Bronchial epithelial cell (primary cell): ENCODE measurements at regions not wholly inside any gene's neighbourhood (a gene's known extent, or its start where the extent isn't known, plus 50 kb on each side); places are given as distances from the start of the nearest gene placed in this dataset.
A peak's percentile ranks its signal among the peaks of the same experiment; 100 is the strongest.
"Not testable (repeated sequence)": the region's sequence is repeated elsewhere in the genome, so short reads cannot be mapped to it uniquely, and the experiment has no call there.

Experiments
- DNase-seq: peaks from one replicate; pipeline ENCODE4 v3.0.0-alpha.2; 2010; ENCODE audit warnings: low read depth
- FAIRE-seq: peaks from 2 replicates; lab custom pipeline; 2011; peaks lifted over from hg19 to GRCh38; lab: Jason Lieb, UNC
- H3K27me3 ChIP-seq: 2 replicates; pipeline ENCODE4 v1.5.1; 2011; ENCODE audit warnings: low read length; ENCODE audit not compliant: control insufficient read depth, insufficient read depth
- H3K36me3 ChIP-seq: 2 replicates; pipeline ENCODE4 v1.5.1; 2011; ENCODE audit warnings: low read length; ENCODE audit not compliant: control insufficient read depth, insufficient read depth
- H3K4me3 ChIP-seq: 2 replicates; pipeline ENCODE4 v1.5.1; 2011; ENCODE audit warnings: mild to moderate bottlenecking, low read depth, low read length, control low read depth
- CTCF ChIP-seq: IDR thresholded peaks from 2 replicates; pipeline ENCODE4 v1.5.1; 2011; ENCODE audit warnings: mild to moderate bottlenecking, moderate library complexity, low read length, control low read depth, inconsistent platforms; ENCODE audit not compliant: insufficient read depth, severe bottlenecking

GRCh38 chr5:87195104-87195591 is 72.5 kb upstream of the RASA1 start:
- peak; percentile 77 for DNase-seq
- Histone ChIP-seq H3K4me3 (no peak overlapping the region), H3K27me3 (no peaks in the 10 kb centered on the region), H3K36me3 (no peaks in the 10 kb centered on the region)
- no peak for TF ChIP-seq CTCF
- FAIRE-seq, result no peak

- no peaks in the 10 kb centered on the region for H3K27me3 ChIP-seq
- TF ChIP-seq CTCF, result no peak
- no peaks in the 10 kb centered on the region for H3K36me3 ChIP-seq
- no peak overlapping the region for H3K4me3 ChIP-seq
- DNase-seq, result peak; percentile 6
- FAIRE-seq, result no peak
These were observed 72.1 kb upstream of the RASA1 start for GRCh38 chr5:87195616-87196015.

GRCh38 chr5:87198010-87198409 is 69.7 kb upstream of the RASA1 start:
- no peaks in the 10 kb centered on the region for H3K36me3 ChIP-seq
- no peak for TF ChIP-seq CTCF
- no peak for DNase-seq
- FAIRE-seq, result no peak
- H3K27me3 ChIP-seq, result no peaks in the 10 kb centered on the region
- no peak overlapping the region for H3K4me3 ChIP-seq

- H3K4me3 ChIP-seq, DNase-seq, H3K36me3 ChIP-seq, H3K27me3 ChIP-seq, FAIRE-seq: not testable (repeated sequence)
These were observed 68.4 kb upstream of the RASA1 start for GRCh38 chr5:87199246-87199645.

GRCh38 chr5:87199704-87200103 is 68.0 kb upstream of the RASA1 start:
- H3K27me3 ChIP-seq, H3K4me3 ChIP-seq, FAIRE-seq, H3K36me3 ChIP-seq, DNase-seq: not testable (repeated sequence)

GRCh38 chr5:87210076-87210475 is 57.6 kb upstream of the RASA1 start:
- no peaks in the 10 kb centered on the region for H3K27me3 ChIP-seq
- no peaks in the 10 kb centered on the region for H3K36me3 ChIP-seq
- FAIRE-seq (no peak), DNase-seq (no peak)
- TF ChIP-seq CTCF, result no peak
- H3K4me3 ChIP-seq, result no peak overlapping the region

- DNase-seq, result peak; percentile 86
- H3K4me3 ChIP-seq, result no peak overlapping the region
- no peaks in the 10 kb centered on the region for H3K27me3 ChIP-seq
- TF ChIP-seq CTCF, result no peak
- H3K36me3 ChIP-seq, result no peaks in the 10 kb centered on the region
- FAIRE-seq, result no peak
These were observed 56.9 kb upstream of the RASA1 start for GRCh38 chr5:87210743-87211142.
